ENCODE measurements at regions not wholly inside any gene's neighbourhood (a gene's known extent, or its start where the extent isn't known, plus 50 kb on each side); places are given as distances from the start of the nearest gene placed in this dataset.

DNA sequence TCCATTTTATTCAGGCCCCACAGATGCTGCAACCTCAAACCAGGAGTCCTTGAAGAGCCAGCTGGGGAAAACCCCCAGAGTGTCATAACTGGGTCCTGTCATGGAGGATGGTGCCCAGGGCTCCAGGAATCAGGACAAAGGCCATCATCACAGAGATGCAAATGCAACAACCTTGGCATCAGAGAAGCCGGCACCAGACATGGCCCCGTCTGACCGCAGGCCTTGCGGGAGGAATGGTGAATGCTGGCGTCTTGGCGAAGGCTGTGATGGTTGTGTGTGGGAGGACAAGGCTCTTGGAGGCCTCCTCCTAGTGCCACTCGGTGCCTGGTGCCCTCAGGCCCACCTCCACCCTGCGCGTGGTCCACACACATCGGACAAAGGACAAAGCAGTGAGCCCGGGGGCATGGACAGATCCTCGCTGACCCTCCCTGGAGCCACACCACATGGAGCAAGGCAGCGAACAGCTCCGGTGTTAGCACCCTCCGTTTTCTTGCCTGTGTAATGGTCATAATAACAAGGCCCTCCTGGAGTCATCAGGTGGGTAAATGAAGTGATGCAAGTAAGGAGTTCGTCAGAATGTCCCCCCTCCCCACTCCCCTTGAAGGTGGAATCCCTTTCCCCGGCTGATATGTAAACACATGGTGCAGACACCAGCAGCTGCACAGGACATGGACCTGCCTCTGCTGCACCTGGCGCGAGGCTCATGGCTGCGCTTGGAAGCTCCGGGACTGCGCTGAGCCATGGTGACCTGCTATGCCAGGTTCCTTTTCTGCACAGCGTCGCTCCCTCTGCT is 380.7 kb downstream of the IRX2 start:
- Mint-ChIP-seq H3K27ac (no peak overlapping the region), H3K4me1 (peaks cover 2% of the 10 kb centered on the region; the same call in 2 of the 3 replicates), H3K36me3 (ENCODE audit: low read depth) (no peaks in the 10 kb centered on the region; the same call in 1 of the 3 replicates), H3K27me3 (ENCODE audit: insufficient read depth, low read depth, poor library complexity) (peaks cover 3% of the 10 kb centered on the region), H3K9me3 (peaks cover 11% of the 10 kb centered on the region), H3K4me3 (no peak overlapping the region)
- Histone ChIP-seq H3K4me1 (ENCODE audit: insufficient read depth) (no peaks in the 10 kb centered on the region), H3K4me2 (no peak overlapping the region), H2AFZ (no peak overlapping the region), H3F3A (replicated peaks; ENCODE audit: low read depth) (no peaks in the 10 kb centered on the region), H3K79me2 (replicated peaks; ENCODE audit: insufficient read depth) (no peaks in the 10 kb centered on the region), H3K36me3 (ENCODE audit: insufficient read depth) (no peaks in the 10 kb centered on the region), H3K9me2 (ENCODE audit: insufficient read depth) (no peaks in the 10 kb centered on the region), H3K27ac (ENCODE audit: low read depth) (no peak overlapping the region), H4K20me1 (replicated peaks; ENCODE audit: insufficient read depth) (no peaks in the 10 kb centered on the region), H3K27me3 (ENCODE audit: insufficient read depth) (no peaks in the 10 kb centered on the region), H3K4me3 (no peak overlapping the region)
- TF ChIP-seq, protein P1, sequence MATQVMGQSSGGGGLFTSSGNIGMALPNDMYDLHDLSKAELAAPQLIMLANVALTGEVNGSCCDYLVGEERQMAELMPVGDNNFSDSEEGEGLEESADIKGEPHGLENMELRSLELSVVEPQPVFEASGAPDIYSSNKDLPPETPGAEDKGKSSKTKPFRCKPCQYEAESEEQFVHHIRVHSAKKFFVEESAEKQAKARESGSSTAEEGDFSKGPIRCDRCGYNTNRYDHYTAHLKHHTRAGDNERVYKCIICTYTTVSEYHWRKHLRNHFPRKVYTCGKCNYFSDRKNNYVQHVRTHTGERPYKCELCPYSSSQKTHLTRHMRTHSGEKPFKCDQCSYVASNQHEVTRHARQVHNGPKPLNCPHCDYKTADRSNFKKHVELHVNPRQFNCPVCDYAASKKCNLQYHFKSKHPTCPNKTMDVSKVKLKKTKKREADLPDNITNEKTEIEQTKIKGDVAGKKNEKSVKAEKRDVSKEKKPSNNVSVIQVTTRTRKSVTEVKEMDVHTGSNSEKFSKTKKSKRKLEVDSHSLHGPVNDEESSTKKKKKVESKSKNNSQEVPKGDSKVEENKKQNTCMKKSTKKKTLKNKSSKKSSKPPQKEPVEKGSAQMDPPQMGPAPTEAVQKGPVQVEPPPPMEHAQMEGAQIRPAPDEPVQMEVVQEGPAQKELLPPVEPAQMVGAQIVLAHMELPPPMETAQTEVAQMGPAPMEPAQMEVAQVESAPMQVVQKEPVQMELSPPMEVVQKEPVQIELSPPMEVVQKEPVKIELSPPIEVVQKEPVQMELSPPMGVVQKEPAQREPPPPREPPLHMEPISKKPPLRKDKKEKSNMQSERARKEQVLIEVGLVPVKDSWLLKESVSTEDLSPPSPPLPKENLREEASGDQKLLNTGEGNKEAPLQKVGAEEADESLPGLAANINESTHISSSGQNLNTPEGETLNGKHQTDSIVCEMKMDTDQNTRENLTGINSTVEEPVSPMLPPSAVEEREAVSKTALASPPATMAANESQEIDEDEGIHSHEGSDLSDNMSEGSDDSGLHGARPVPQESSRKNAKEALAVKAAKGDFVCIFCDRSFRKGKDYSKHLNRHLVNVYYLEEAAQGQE (IDR thresholded peaks at IDR 0.05; ENCODE audit: unreplicated experiment) = no peak
- TF ChIP-seq ZNF114 (CRISPR knock-in tag; IDR thresholded peaks at IDR 0.05) (no peak), STAT1 (IDR thresholded peaks at IDR 0.05; ENCODE audit: unreplicated experiment) (no peak), POLR2AphosphoS5 (IDR thresholded peaks at IDR 0.05; ENCODE audit: low read depth) (no peak), ZNF331 (CRISPR knock-in tag; IDR thresholded peaks at IDR 0.05; ENCODE audit: low read depth) (no peak), NANOG (IDR thresholded peaks at IDR 0.05; ENCODE audit: borderline replicate concordance) (no peak), CREB1 (CRISPR knock-in tag; IDR thresholded peaks at IDR 0.05; ENCODE audit: low read depth) (no peak), JUNB (IDR thresholded peaks at IDR 0.05; ENCODE audit: unreplicated experiment) (no peak), EZH2phosphoT487 (IDR thresholded peaks at IDR 0.05; ENCODE audit: unreplicated experiment) (no peak), EZH2 (IDR thresholded peaks at IDR 0.05; ENCODE audit: low read depth, unreplicated experiment) (no peak)
- TF ChIP-seq, protein P2, sequence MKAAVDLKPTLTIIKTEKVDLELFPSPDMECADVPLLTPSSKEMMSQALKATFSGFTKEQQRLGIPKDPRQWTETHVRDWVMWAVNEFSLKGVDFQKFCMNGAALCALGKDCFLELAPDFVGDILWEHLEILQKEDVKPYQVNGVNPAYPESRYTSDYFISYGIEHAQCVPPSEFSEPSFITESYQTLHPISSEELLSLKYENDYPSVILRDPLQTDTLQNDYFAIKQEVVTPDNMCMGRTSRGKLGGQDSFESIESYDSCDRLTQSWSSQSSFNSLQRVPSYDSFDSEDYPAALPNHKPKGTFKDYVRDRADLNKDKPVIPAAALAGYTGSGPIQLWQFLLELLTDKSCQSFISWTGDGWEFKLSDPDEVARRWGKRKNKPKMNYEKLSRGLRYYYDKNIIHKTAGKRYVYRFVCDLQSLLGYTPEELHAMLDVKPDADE (IDR thresholded peaks at IDR 0.05) = no peak
- TF ChIP-seq, protein P3, sequence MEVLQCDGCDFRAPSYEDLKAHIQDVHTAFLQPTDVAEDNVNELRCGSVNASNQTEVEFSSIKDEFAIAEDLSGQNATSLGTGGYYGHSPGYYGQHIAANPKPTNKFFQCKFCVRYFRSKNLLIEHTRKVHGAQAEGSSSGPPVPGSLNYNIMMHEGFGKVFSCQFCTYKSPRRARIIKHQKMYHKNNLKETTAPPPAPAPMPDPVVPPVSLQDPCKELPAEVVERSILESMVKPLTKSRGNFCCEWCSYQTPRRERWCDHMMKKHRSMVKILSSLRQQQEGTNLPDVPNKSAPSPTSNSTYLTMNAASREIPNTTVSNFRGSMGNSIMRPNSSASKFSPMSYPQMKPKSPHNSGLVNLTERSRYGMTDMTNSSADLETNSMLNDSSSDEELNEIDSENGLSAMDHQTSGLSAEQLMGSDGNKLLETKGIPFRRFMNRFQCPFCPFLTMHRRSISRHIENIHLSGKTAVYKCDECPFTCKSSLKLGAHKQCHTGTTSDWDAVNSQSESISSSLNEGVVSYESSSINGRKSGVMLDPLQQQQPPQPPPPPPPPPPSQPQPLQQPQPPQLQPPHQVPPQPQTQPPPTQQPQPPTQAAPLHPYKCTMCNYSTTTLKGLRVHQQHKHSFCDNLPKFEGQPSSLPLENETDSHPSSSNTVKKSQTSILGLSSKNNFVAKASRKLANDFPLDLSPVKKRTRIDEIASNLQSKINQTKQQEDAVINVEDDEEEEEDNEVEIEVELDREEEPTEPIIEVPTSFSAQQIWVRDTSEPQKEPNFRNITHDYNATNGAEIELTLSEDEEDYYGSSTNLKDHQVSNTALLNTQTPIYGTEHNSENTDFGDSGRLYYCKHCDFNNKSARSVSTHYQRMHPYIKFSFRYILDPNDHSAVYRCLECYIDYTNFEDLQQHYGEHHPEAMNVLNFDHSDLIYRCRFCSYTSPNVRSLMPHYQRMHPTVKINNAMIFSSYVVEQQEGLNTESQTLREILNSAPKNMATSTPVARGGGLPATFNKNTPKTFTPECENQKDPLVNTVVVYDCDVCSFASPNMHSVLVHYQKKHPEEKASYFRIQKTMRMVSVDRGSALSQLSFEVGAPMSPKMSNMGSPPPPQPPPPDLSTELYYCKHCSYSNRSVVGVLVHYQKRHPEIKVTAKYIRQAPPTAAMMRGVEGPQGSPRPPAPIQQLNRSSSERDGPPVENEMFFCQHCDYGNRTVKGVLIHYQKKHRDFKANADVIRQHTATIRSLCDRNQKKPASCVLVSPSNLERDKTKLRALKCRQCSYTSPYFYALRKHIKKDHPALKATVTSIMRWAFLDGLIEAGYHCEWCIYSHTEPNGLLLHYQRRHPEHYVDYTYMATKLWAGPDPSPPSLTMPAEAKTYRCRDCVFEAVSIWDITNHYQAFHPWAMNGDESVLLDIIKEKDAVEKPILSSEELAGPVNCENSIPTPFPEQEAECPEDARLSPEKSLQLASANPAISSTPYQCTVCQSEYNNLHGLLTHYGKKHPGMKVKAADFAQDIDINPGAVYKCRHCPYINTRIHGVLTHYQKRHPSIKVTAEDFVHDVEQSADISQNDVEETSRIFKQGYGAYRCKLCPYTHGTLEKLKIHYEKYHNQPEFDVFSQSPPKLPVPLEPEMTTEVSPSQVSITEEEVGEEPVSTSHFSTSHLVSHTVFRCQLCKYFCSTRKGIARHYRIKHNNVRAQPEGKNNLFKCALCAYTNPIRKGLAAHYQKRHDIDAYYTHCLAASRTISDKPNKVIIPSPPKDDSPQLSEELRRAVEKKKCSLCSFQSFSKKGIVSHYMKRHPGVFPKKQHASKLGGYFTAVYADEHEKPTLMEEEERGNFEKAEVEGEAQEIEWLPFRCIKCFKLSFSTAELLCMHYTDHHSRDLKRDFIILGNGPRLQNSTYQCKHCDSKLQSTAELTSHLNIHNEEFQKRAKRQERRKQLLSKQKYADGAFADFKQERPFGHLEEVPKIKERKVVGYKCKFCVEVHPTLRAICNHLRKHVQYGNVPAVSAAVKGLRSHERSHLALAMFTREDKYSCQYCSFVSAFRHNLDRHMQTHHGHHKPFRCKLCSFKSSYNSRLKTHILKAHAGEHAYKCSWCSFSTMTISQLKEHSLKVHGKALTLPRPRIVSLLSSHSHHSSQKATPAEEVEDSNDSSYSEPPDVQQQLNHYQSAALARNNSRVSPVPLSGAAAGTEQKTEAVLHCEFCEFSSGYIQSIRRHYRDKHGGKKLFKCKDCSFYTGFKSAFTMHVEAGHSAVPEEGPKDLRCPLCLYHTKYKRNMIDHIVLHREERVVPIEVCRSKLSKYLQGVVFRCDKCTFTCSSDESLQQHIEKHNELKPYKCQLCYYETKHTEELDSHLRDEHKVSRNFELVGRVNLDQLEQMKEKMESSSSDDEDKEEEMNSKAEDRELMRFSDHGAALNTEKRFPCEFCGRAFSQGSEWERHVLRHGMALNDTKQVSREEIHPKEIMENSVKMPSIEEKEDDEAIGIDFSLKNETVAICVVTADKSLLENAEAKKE (CRISPR knock-in tag; IDR thresholded peaks at IDR 0.05) = no peak
- TF ChIP-seq, protein P4, sequence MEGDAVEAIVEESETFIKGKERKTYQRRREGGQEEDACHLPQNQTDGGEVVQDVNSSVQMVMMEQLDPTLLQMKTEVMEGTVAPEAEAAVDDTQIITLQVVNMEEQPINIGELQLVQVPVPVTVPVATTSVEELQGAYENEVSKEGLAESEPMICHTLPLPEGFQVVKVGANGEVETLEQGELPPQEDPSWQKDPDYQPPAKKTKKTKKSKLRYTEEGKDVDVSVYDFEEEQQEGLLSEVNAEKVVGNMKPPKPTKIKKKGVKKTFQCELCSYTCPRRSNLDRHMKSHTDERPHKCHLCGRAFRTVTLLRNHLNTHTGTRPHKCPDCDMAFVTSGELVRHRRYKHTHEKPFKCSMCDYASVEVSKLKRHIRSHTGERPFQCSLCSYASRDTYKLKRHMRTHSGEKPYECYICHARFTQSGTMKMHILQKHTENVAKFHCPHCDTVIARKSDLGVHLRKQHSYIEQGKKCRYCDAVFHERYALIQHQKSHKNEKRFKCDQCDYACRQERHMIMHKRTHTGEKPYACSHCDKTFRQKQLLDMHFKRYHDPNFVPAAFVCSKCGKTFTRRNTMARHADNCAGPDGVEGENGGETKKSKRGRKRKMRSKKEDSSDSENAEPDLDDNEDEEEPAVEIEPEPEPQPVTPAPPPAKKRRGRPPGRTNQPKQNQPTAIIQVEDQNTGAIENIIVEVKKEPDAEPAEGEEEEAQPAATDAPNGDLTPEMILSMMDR (conservative IDR thresholded peaks at IDR 0.05; ENCODE audit: low read depth in 2 of 2) = no peak
- DNase-seq (ENCODE audit: low spot score) (no peak), ATAC-seq (no peak)

Data from GM23338 (cell line).